Type B pancreatic cell (in vitro differentiated cells): ENCODE measurements at regions not wholly inside any gene's neighbourhood (a gene's known extent, or its start where the extent isn't known, plus 50 kb on each side); places are given as distances from the start of the nearest gene placed in this dataset.
A peak's percentile ranks its signal among the peaks of the same experiment; 100 is the strongest.

ENCODE experiments used
- DNase-seq: peaks from one replicate; pipeline ENCODE4 v3.0.0; 2021; ENCODE audit warnings: mixed read lengths; ENCODE audit not compliant: unreplicated experiment; ENCODE audit errors: extremely low spot score
- H3K27ac Mint-ChIP-seq: 2 replicates; pipeline ENCODE4 v1.8.0; 2021; ENCODE audit warnings: mild to moderate bottlenecking, mixed read lengths
- H3K27me3 Mint-ChIP-seq: 2 replicates; pipeline ENCODE4 v1.8.0; 2021; ENCODE audit warnings: mixed read lengths
- H3K36me3 Mint-ChIP-seq: 2 replicates; pipeline ENCODE4 v1.8.0; 2021; ENCODE audit warnings: mixed read lengths
- H3K4me1 Mint-ChIP-seq: one replicate; pipeline ENCODE4 v1.8.0; 2021; ENCODE audit warnings: mixed read lengths; ENCODE audit not compliant: unreplicated experiment
- H3K4me3 Mint-ChIP-seq: 2 replicates; pipeline ENCODE4 v1.8.0; 2021; ENCODE audit warnings: mild to moderate bottlenecking, mixed read lengths
- H3K9me3 Mint-ChIP-seq: 2 replicates; pipeline ENCODE4 v1.8.0; 2021; ENCODE audit warnings: mixed read lengths
- CTCF ChIP-seq: fragments of 200-600 bp; sonication (generic); conservative IDR thresholded peaks from 2 replicates; pipeline ENCODE4 v1.5.0; 2021; ENCODE audit warnings: antibody characterized with exemption, mild to moderate bottlenecking

DNA sequence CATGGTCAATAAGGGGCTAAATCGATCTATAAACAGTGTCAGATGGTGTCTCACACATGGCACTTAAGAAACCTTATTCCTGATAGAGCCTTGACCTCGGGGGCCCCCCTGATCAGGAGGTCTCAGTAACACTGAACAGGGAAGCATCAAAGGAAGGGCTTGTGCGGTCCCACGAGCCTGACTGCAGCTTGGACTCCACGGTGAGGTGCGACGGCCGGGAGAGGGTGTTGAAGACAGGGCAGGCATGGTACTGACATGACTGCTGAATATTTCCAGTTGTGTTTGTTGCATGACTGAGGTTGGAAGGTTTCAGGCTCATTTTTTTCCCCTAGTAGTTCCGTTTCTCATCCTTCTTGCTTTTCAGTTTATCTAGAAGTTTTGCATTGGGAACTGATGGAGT, 107.1 kb upstream of the JAG1 start:
- Mint-ChIP-seq H3K9me3 (no peaks in the 10 kb centered on the region), H3K36me3 (no peaks in the 10 kb centered on the region), H3K4me1 (peaks cover 27% of the 10 kb centered on the region), H3K27ac (no peak overlapping the region), H3K27me3 (peaks cover 42% of the 10 kb centered on the region), H3K4me3 (peak overlapping the region; percentile 16)
- TF ChIP-seq CTCF = no peak
- no peak for DNase-seq

DNA sequence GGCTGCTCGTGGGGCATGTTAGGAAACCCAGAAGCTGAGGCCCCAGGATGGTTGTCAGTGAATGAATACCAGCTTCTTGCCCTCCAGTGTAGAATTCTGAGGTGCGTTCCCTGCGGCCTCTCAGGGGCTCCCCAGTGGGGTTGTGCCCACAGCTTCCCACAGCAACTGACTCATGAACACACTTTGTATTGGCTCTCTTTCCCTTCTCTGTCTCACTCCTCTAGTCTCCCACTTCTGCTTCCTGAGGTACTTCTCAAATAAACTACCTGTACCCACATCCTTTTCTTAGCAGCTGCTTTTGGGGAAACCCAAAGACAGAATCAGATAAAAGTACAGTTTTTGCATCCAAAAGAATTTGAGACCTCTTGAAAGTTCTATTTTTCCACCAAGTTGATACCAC, 107.7 kb upstream of the JAG1 start:
- H3K36me3 Mint-ChIP-seq = no peaks in the 10 kb centered on the region
- peaks cover 38% of the 10 kb centered on the region for H3K27me3 Mint-ChIP-seq
- H3K27ac Mint-ChIP-seq = no peak overlapping the region
- H3K4me1 Mint-ChIP-seq = peaks cover 27% of the 10 kb centered on the region
- DNase-seq = no peak
- H3K4me3 Mint-ChIP-seq = no peak overlapping the region
- no peak for TF ChIP-seq CTCF
- no peaks in the 10 kb centered on the region for H3K9me3 Mint-ChIP-seq

GRCh38 chr20:10783707-10784553, 110.1 kb upstream of the JAG1 start:
- Mint-ChIP-seq H3K36me3 (no peaks in the 10 kb centered on the region), H3K27ac (peak overlapping the region; percentile 61), H3K27me3 (peaks cover 45% of the 10 kb centered on the region), H3K9me3 (peaks cover 5% of the 10 kb centered on the region), H3K4me1 (peaks cover 23% of the 10 kb centered on the region), H3K4me3 (peak overlapping the region; percentile 40)
- DNase-seq = no peak
- no peak for TF ChIP-seq CTCF

- no peak for DNase-seq
- Mint-ChIP-seq H3K9me3 (peaks cover 7% of the 10 kb centered on the region), H3K27ac (no peak overlapping the region), H3K4me3 (no peak overlapping the region), H3K27me3 (peaks cover 52% of the 10 kb centered on the region), H3K4me1 (peaks cover 23% of the 10 kb centered on the region), H3K36me3 (no peaks in the 10 kb centered on the region)
- no peak for TF ChIP-seq CTCF
Measured at GRCh38 chr20:10784554-10785183, 110.9 kb upstream of the JAG1 start.

DNA sequence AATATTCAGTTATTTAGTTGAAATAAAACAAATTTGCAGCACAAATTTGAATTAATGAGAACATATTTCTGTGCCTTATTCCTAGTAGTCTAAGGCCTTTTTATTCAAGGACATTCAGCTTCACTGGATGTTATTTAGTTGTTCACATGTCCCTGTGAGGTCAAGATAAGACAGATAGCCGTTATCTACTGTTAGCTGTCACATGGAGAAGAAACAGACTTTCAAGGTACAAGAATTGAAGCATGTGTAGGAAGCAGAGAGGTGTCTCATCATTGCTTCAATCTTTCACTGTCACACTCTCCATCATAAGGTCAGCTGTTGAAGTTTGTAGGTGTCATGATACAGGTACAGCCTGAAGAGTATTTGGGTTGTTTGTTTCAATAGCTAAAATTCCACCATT, 112.9 kb upstream of the JAG1 start:
- Mint-ChIP-seq H3K27me3 (peaks cover 44% of the 10 kb centered on the region), H3K27ac (no peak overlapping the region), H3K4me3 (no peak overlapping the region), H3K9me3 (peaks cover 7% of the 10 kb centered on the region), H3K36me3 (no peaks in the 10 kb centered on the region), H3K4me1 (peaks cover 7% of the 10 kb centered on the region)
- no peak for DNase-seq
- no peak for TF ChIP-seq CTCF
